Ascending aorta (tissue), 2 donors: ENCODE measurements at regions not wholly inside any gene's neighbourhood (a gene's known extent, or its start where the extent isn't known, plus 50 kb on each side); places are given as distances from the start of the nearest gene placed in this dataset.

Experiments used
- DNase-seq, 2 donors: peaks; one replicate each; pipeline ENCODE4 v3.0.0-alpha.2; 2019; ENCODE audit warnings: low spot score in 2 of 2
- H3K27ac ChIP-seq, 2 donors: fragments of 200-600 bp; sonication (generic); one replicate each; pipeline ENCODE4 v1.5.1; 2016 to 2017; ENCODE audit warnings: mild to moderate bottlenecking in 1 of 2
- H3K27me3 ChIP-seq: fragments of 200-600 bp; sonication (generic); one replicate; pipeline ENCODE4 v1.5.1; 2017
- H3K36me3 ChIP-seq, 2 donors: fragments of 200-600 bp; sonication (generic); one replicate each; pipeline ENCODE4 v1.5.1; 2016
- H3K4me1 ChIP-seq, 2 donors: fragments of 200-600 bp; sonication (generic); one replicate each; pipeline ENCODE4 v1.5.1; 2016 to 2017; ENCODE audit warnings: mild to moderate bottlenecking in 1 of 2
- H3K4me3 ChIP-seq, 2 donors: fragments of 200-600 bp; sonication (generic); one replicate each; pipeline ENCODE4 v1.5.1; 2016 to 2017; ENCODE audit warnings: mild to moderate bottlenecking in 1 of 2
- H3K9me3 ChIP-seq, 2 donors: fragments of 200-600 bp; sonication (generic); one replicate each; pipeline ENCODE4 v1.5.1; 2016
- intact Hi-C: fragments of 100-400 bp; cut with DNase I; formaldehyde crosslinking; loops from one replicate; pipeline ENCODE4 v1.15.1; 2023
- TF ChIP-seq, protein P1 (sequence below), 3 experiments: fragments of 200-600 bp in 2 of 3; fragments of 450-650 bp in 1 of 3; sonication (generic) in 2 of 3; IDR thresholded peaks; one replicate each; pipeline ENCODE4 v1.5.1; 2016 to 2019; ENCODE audit warnings: antibody characterized with exemption in 3 of 3, mild to moderate bottlenecking in 1 of 3, moderate library complexity in 1 of 3

DNA sequence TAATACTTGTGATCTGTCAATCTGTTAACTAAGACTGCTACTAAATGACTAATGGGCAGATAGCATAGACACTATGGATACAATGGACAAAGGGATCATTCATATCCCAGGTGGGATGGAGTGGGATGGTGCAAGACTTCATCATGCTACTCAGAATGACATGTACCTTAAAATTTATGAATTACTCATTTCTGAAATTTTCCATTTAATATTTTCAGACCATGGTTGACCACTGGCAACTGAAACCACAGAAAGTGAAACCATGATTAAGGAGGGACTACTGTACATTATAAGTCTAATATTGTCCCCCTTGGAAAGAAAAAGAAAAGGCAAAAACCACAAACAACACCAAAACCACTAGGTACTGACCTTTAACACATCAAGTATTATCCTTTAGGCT is 247.0 kb upstream of the SYT4 start:
- DNase-seq: no peak
- Histone ChIP-seq H3K36me3 (no peaks in the 10 kb centered on the region), H3K9me3 (no peaks in the 10 kb centered on the region), H3K4me3 (no peak overlapping the region), H3K27ac (no peak overlapping the region), H3K27me3 (no peaks in the 10 kb centered on the region), H3K4me1 (no peaks in the 10 kb centered on the region)
- TF ChIP-seq, protein P1, sequence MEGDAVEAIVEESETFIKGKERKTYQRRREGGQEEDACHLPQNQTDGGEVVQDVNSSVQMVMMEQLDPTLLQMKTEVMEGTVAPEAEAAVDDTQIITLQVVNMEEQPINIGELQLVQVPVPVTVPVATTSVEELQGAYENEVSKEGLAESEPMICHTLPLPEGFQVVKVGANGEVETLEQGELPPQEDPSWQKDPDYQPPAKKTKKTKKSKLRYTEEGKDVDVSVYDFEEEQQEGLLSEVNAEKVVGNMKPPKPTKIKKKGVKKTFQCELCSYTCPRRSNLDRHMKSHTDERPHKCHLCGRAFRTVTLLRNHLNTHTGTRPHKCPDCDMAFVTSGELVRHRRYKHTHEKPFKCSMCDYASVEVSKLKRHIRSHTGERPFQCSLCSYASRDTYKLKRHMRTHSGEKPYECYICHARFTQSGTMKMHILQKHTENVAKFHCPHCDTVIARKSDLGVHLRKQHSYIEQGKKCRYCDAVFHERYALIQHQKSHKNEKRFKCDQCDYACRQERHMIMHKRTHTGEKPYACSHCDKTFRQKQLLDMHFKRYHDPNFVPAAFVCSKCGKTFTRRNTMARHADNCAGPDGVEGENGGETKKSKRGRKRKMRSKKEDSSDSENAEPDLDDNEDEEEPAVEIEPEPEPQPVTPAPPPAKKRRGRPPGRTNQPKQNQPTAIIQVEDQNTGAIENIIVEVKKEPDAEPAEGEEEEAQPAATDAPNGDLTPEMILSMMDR (IDR thresholded peaks at IDR 0.05): no peak
- intact Hi-C loops: no loop called here

DNA sequence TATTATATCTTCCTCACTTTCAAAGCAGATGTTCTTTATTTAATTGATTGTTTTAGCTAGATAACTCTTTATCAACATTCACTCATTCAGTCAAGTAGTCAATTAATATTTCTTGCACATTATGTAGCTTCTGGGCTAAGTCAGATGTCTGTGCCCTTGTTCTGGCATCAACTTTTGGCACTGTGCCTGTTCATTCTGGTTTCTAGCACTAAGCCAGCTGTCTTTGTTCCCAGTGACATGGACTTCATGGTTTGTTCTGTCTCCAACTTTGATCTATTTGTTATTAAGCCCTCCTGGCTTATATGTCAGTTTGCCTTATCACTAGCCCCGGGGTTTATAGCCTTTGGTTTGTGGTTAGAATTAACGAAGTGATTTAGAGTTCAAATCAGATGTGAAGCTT is 247.9 kb upstream of the SYT4 start:
- no peak for DNase-seq
- intact Hi-C loops: no loop called here
- H3K9me3 ChIP-seq: no peaks in the 10 kb centered on the region
- H3K36me3 ChIP-seq: no peaks in the 10 kb centered on the region
- H3K4me3 ChIP-seq: no peak overlapping the region
- no peak overlapping the region for H3K27ac ChIP-seq
- no peaks in the 10 kb centered on the region for H3K27me3 ChIP-seq
- TF ChIP-seq, protein P1 (IDR thresholded peaks at IDR 0.05): no peak
- H3K4me1 ChIP-seq: no peaks in the 10 kb centered on the region

DNA sequence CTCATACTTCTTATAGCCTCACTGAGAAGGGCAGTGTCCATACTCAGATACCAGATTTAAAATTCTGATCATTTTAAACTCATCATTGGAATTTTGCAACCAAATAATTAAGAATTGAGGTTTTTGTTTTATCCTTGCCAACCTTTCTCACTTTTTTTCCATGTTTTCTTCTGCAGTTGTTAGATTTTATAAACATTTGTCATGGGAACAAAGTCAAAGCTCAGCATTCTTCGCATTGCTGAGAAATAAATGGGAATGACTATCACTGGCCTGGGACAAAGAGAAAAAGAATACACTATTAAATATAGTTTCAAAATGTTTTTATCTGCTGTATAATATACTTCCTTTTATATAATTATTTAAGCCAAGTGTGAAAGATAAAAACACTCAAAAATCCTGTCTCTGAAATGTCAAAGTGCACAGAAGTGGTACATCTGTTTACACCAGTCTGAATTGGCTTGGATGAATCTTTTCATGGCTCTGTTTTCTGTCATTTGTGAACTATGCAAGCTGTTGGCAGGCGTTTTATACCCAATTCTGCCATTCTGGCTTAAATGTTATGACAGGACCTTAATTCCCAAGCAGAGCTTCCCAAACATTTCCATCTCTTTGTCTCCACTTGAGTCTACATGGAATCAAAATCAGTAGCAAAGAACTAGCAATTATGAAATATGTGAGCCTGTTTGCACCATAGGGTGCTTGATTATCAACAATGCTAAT is 249.3 kb upstream of the SYT4 start:
- no peak for DNase-seq
- intact Hi-C loops: no loop called here
- TF ChIP-seq, protein P1 (IDR thresholded peaks at IDR 0.05): no peak
- Histone ChIP-seq H3K9me3 (no peaks in the 10 kb centered on the region), H3K4me1 (no peaks in the 10 kb centered on the region), H3K36me3 (no peaks in the 10 kb centered on the region), H3K4me3 (no peak overlapping the region), H3K27me3 (no peaks in the 10 kb centered on the region), H3K27ac (no peak overlapping the region)

- H3K36me3 ChIP-seq: no peaks in the 10 kb centered on the region
- H3K4me3 ChIP-seq: no peak overlapping the region
- no peak overlapping the region for H3K27ac ChIP-seq
- no peaks in the 10 kb centered on the region for H3K4me1 ChIP-seq
- no peak for DNase-seq
- intact Hi-C loops: no loop called here
- H3K9me3 ChIP-seq: no peaks in the 10 kb centered on the region
- no peaks in the 10 kb centered on the region for H3K27me3 ChIP-seq
- TF ChIP-seq, protein P1 (IDR thresholded peaks at IDR 0.05): no peak
Observed at GRCh38 chr18:43531438-43531837, 254.1 kb upstream of the SYT4 start.

DNA sequence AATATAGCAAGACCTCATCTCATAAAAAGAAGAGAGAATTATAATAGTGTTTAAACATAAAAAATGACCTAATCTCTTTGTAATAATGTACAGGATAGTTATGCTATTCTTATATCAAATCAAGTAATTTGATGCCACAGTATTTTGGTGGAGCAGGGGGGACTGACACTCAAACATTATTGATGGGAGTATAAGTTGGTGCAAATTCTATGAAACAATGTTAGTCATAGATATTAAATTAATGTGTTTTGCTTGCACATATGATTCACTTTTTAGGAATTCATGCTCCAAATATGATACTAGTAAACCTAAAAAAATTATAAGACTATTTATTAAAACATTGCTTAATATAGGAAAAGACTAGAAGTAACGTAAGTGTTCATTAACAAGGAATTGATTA is 256.1 kb upstream of the SYT4 start:
- Histone ChIP-seq H3K9me3 (no peaks in the 10 kb centered on the region), H3K36me3 (no peaks in the 10 kb centered on the region), H3K4me3 (no peak overlapping the region), H3K27me3 (no peaks in the 10 kb centered on the region), H3K27ac (no peak overlapping the region), H3K4me1 (no peaks in the 10 kb centered on the region)
- TF ChIP-seq, protein P1 (IDR thresholded peaks at IDR 0.05): no peak
- intact Hi-C loops: no loop called here
- DNase-seq: no peak

DNA sequence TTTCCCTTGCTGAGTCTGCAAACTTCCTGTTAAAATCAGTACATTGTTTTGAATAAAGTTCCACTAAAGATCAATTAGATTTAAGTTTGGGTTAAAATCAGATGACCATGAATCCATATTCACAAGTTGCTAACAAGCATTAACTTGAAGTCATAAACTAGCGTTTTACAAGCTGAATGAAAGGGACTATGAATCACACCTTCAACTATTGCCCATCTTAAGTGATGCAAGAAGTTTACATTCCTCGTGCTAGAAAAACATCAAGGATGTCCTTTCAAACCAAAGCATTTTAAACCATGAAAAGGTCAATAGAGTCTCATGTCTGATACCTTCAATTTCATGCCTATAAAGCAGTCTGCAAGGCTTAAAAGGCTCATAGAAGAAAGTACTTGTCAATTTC is 257.2 kb upstream of the SYT4 start:
- Histone ChIP-seq H3K27me3 (no peaks in the 10 kb centered on the region), H3K9me3 (no peaks in the 10 kb centered on the region), H3K4me1 (no peaks in the 10 kb centered on the region), H3K27ac (no peak overlapping the region), H3K4me3 (no peak overlapping the region), H3K36me3 (no peaks in the 10 kb centered on the region)
- TF ChIP-seq, protein P1 (IDR thresholded peaks at IDR 0.05): no peak
- intact Hi-C loops: no loop called here
- no peak for DNase-seq
